GM12891 (cell line): ENCODE measurements at regions not wholly inside any gene's neighbourhood (a gene's known extent, or its start where the extent isn't known, plus 50 kb on each side); places are given as distances from the start of the nearest gene placed in this dataset.

ENCODE experiments used
- POLR2A ChIP-seq: IDR thresholded peaks from 2 replicates; pipeline ENCODE4 v1.6.1; 2011; ENCODE audit warnings: low read depth, low read length, control low read depth
- POLR2AphosphoS5 ChIP-seq: IDR thresholded peaks from 2 replicates; pipeline ENCODE4 v1.6.1; 2011; ENCODE audit warnings: low read depth, low read length, control low read depth
- POU2F2 ChIP-seq: IDR thresholded peaks from 2 replicates; pipeline ENCODE4 v1.6.1; 2011; ENCODE audit warnings: low read depth, mild to moderate bottlenecking, control low read depth, low read length, moderate library complexity
- SPI1 ChIP-seq: IDR thresholded peaks from 2 replicates; pipeline ENCODE4 v1.6.1; 2011; ENCODE audit warnings: low read depth, low read length, control low read depth
- TAF1 ChIP-seq: IDR thresholded peaks from 2 replicates; pipeline ENCODE4 v1.6.1; 2011; ENCODE audit warnings: low read depth, low read length, control low read depth

GRCh38 chr13:82356667-82357410 lies 1525.4 kb downstream of the SLITRK1 start:
- no peak for TF ChIP-seq POLR2A
- TF ChIP-seq POLR2AphosphoS5 = no peak
- TF ChIP-seq TAF1 = no peak
- TF ChIP-seq SPI1 = no peak
- TF ChIP-seq POU2F2 = no peak
